Gastrocnemius medialis (tissue), 4 donors: ENCODE measurements at regions not wholly inside any gene's neighbourhood (a gene's known extent, or its start where the extent isn't known, plus 50 kb on each side); places are given as distances from the start of the nearest gene placed in this dataset.

Source experiments
- ATAC-seq, 2 donors: fragments of 150-250 bp; one replicate each; pipeline ENCODE4 v1.9.1; 2016
- DNase-seq, 2 donors: peaks; one replicate each; pipeline ENCODE4 v3.0.0-alpha.2; 2019
- H3K27ac ChIP-seq, 4 donors: fragments of 200-600 bp; sonication (generic); 1 replicate in 1 of 4; 2 replicates in 3 of 4; pipeline ENCODE4 v1.5.1; 2016 to 2018; ENCODE audit warnings: mild to moderate bottlenecking in 2 of 4, moderate library complexity in 1 of 4
- H3K27me3 ChIP-seq, 3 donors: fragments of 200-600 bp; sonication (generic) in 2 of 3; 1 replicate in 1 of 3; 2 replicates in 2 of 3; pipeline versions ENCODE4 v1.5.1 to v1.6.0; 2016 to 2019; ENCODE audit warnings: mild to moderate bottlenecking in 1 of 3, moderate library complexity in 1 of 3
- H3K36me3 ChIP-seq, 2 donors: fragments of 200-600 bp; sonication (generic) in 1 of 2; one replicate each; pipeline ENCODE4 v1.5.1; 2017 to 2018
- H3K4me1 ChIP-seq, 2 donors: fragments of 200-600 bp; sonication (generic) in 1 of 2; one replicate each; pipeline ENCODE4 v1.5.1; 2016 to 2017; ENCODE audit warnings: mild to moderate bottlenecking in 2 of 2
- H3K4me3 ChIP-seq, 4 donors: fragments of 200-600 bp; sonication (generic) in 3 of 4; 1 replicate in 1 of 4; 2 replicates in 3 of 4; pipeline ENCODE4 v1.5.1; 2016 to 2019; ENCODE audit warnings: mild to moderate bottlenecking in 2 of 4
- H3K9me3 ChIP-seq, 3 donors: fragments of 200-600 bp; sonication (generic) in 2 of 3; 1 replicate in 1 of 3; 2 replicates in 2 of 3; pipeline ENCODE4 v1.5.1; 2016 to 2019
- POLR2A ChIP-seq, 2 donors: fragments of 450-650 bp; IDR thresholded peaks; one replicate each; pipeline ENCODE4 v1.6.1; 2017; ENCODE audit warnings: antibody characterized with exemption in 2 of 2, mild to moderate bottlenecking in 2 of 2, moderate library complexity in 2 of 2
- in situ Hi-C, 4 donors: fragments of 200-750 bp; cut with MboI; loops; one replicate each; pipeline versions ENCODE4 v1.15.0 to v1.8.0; 2017; ENCODE audit warnings: low sequenced_read_pairs in 4 of 4
- intact Hi-C: fragments of 100-400 bp; cut with DNase I; formaldehyde crosslinking; loops from one replicate; pipeline ENCODE4 v1.15.1; 2023; ENCODE audit warnings: low total_unique reads
- TF ChIP-seq, protein P1 (sequence below), 5 experiments: fragments of 450-650 bp in 3 of 5; fragments of 200-600 bp in 2 of 5; sonication (generic) in 2 of 5; IDR thresholded peaks in 4 of 5; conservative IDR thresholded peaks in 1 of 5; 1 replicate in 4 of 5; 2 replicates in 1 of 5; pipeline ENCODE4 v1.5.1; 2016 to 2019; ENCODE audit warnings: antibody characterized with exemption in 5 of 5, mild to moderate bottlenecking in 3 of 5, moderate library complexity in 3 of 5

DNA sequence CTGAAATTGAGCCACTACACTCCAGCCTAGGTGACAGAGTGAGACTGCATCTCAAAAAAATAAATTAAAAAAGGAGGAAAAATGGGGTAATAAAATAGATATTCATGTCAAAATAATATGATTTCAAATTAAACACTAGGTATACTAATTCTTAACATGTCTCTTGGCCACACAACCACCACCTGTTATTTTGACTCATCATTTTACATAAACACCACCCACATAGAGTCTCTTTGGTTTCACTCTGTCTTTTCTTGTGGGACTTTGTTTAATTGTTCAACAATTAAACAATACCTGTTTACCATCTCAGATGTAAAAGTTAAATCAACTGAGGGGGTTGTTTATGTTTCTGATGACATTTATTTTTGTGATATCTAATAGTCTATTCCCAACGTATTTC lies 476.8 kb upstream of the ADGRB3 start:
- Histone ChIP-seq H3K4me1 (no peaks in the 10 kb centered on the region), H3K36me3 (no peaks in the 10 kb centered on the region), H3K27me3 (no peaks in the 10 kb centered on the region), H3K9me3 (no peaks in the 10 kb centered on the region), H3K4me3 (no peak overlapping the region), H3K27ac (no peak overlapping the region)
- ATAC-seq (no peak), DNase-seq (no peak)
- in situ Hi-C loops (no loop called here), intact Hi-C loops (no loop called here)
- TF ChIP-seq POLR2A (IDR thresholded peaks at IDR 0.05), result no peak
- TF ChIP-seq, protein P1, sequence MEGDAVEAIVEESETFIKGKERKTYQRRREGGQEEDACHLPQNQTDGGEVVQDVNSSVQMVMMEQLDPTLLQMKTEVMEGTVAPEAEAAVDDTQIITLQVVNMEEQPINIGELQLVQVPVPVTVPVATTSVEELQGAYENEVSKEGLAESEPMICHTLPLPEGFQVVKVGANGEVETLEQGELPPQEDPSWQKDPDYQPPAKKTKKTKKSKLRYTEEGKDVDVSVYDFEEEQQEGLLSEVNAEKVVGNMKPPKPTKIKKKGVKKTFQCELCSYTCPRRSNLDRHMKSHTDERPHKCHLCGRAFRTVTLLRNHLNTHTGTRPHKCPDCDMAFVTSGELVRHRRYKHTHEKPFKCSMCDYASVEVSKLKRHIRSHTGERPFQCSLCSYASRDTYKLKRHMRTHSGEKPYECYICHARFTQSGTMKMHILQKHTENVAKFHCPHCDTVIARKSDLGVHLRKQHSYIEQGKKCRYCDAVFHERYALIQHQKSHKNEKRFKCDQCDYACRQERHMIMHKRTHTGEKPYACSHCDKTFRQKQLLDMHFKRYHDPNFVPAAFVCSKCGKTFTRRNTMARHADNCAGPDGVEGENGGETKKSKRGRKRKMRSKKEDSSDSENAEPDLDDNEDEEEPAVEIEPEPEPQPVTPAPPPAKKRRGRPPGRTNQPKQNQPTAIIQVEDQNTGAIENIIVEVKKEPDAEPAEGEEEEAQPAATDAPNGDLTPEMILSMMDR (IDR thresholded peaks at IDR 0.05 in 4 of 5, conservative IDR thresholded peaks at IDR 0.05 in 1 of 5), result no peak

DNA sequence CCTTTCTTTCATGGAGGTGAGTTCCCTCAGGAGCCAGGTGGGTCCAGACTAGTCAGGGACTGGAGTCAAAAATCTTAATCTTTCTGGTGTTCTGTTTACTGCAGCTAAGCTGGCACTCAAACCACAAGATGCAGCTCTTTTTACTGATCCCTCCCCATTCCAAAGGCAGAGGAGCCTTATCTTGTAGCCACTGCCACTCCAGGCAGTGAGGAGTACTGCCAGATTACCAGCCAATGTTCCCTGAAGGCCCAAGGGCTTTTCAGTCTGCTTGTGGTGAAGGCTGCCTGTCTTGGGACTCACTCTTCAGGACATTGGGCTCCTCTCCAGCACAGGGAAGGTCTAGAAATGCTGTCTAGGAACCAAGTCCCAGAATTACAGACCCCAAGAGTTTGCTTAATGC lies 490.4 kb upstream of the ADGRB3 start:
- Histone ChIP-seq H3K9me3 (no peaks in the 10 kb centered on the region), H3K27me3 (no peaks in the 10 kb centered on the region), H3K4me1 (no peaks in the 10 kb centered on the region), H3K36me3 (no peaks in the 10 kb centered on the region), H3K27ac (no peak overlapping the region), H3K4me3 (no peak overlapping the region)
- ATAC-seq (no peak), DNase-seq (no peak)
- in situ Hi-C loops (no loop called here), intact Hi-C loops (no loop called here)
- TF ChIP-seq, protein P1 (IDR thresholded peaks at IDR 0.05 in 4 of 5, conservative IDR thresholded peaks at IDR 0.05 in 1 of 5), result no peak
- TF ChIP-seq POLR2A (IDR thresholded peaks at IDR 0.05), result no peak

DNA sequence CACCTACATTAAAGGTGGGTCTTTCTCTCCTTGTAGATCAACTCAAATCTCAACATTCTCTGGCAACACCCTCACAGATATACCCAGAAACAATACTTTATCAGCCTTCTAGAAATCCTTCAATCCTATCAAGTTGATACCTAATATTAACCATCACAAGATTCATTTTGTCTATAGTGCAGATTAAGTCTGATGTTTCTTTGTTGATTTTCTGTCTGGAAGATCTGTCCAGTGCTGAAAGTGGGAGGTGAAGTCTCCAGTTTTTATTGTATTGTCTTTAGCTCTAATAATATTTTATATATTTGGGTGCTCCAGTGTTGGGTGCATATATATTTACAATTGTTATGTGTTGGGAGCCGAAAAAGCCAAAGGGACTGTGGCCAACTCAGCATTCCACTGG lies 493.9 kb upstream of the ADGRB3 start:
- Histone ChIP-seq H3K27me3 (no peaks in the 10 kb centered on the region), H3K4me1 (no peaks in the 10 kb centered on the region), H3K36me3 (no peaks in the 10 kb centered on the region), H3K9me3 (no peaks in the 10 kb centered on the region), H3K27ac (no peak overlapping the region), H3K4me3 (no peak overlapping the region)
- ATAC-seq (no peak), DNase-seq (no peak)
- intact Hi-C loops, result no loop called here
- TF ChIP-seq POLR2A (IDR thresholded peaks at IDR 0.05), result no peak
- TF ChIP-seq, protein P1 (IDR thresholded peaks at IDR 0.05 in 4 of 5, conservative IDR thresholded peaks at IDR 0.05 in 1 of 5), result no peak
- in situ Hi-C loops, result no loop called here

DNA sequence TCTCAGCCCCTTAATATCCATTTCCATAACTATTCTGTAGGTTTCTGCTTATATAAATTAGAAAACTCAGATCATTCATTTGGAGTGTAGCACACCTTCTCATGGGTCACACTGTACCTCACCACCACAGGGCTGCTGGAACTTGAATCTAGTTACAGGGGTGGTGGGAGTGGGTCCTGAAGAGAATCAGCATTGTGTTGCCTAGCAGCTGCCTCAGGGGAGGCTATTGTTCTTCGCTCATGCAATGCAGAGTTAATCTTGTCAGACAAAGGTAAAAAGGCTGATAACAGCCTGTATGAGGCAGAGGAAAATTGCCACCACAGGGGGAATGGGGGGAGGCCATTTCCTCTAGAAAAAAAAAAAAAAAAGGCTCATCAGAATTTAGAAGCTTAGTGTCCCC lies 496.0 kb upstream of the ADGRB3 start:
- in situ Hi-C loops, result no loop called here
- intact Hi-C loops, result no loop called here

DNA sequence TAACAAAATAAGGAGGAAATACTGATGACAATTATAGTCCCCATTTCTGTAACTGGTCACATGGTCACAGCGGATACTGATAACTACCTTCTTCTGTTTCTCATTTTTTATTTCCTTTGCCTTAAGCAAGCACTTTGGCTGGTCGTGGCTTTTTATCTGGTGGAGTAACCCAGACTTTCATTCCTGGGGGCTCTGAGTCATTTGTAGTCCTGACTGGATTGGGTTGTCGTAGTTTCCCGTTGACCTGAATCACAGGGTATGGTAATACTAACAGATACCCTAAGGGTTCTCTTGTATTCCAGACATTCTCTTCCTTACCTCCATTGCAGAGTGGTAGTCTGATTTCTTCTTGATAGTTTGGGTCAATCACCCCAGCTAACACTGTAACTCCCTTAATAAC lies 500.3 kb upstream of the ADGRB3 start:
- no peak for TF ChIP-seq POLR2A (IDR thresholded peaks at IDR 0.05)
- TF ChIP-seq, protein P1 (IDR thresholded peaks at IDR 0.05 in 4 of 5, conservative IDR thresholded peaks at IDR 0.05 in 1 of 5), result no peak
- H3K27me3 ChIP-seq, result no peaks in the 10 kb centered on the region
- ATAC-seq (no peak), DNase-seq (no peak)
- H3K4me3 ChIP-seq, result no peak overlapping the region
- no peaks in the 10 kb centered on the region for H3K9me3 ChIP-seq
- H3K36me3 ChIP-seq, result no peaks in the 10 kb centered on the region
- H3K4me1 ChIP-seq, result no peaks in the 10 kb centered on the region
- no peak overlapping the region for H3K27ac ChIP-seq
- in situ Hi-C loops, result no loop called here
- intact Hi-C loops, result no loop called here

More for the DNA sequence above, 496.0 kb upstream of the ADGRB3 start:
- TF ChIP-seq, protein P1 (IDR thresholded peaks at IDR 0.05 in 4 of 5, conservative IDR thresholded peaks at IDR 0.05 in 1 of 5), result no peak
- TF ChIP-seq POLR2A (IDR thresholded peaks at IDR 0.05), result no peak
- H3K27me3 ChIP-seq, result no peaks in the 10 kb centered on the region
- no peak overlapping the region for H3K4me3 ChIP-seq
- DNase-seq (no peak), ATAC-seq (no peak)
- no peaks in the 10 kb centered on the region for H3K9me3 ChIP-seq
- no peaks in the 10 kb centered on the region for H3K36me3 ChIP-seq
- H3K27ac ChIP-seq, result no peak overlapping the region
- no peaks in the 10 kb centered on the region for H3K4me1 ChIP-seq
